ENCODE measurements at regions not wholly inside any gene's neighbourhood (a gene's known extent, or its start where the extent isn't known, plus 50 kb on each side); places are given as distances from the start of the nearest gene placed in this dataset.

DNA sequence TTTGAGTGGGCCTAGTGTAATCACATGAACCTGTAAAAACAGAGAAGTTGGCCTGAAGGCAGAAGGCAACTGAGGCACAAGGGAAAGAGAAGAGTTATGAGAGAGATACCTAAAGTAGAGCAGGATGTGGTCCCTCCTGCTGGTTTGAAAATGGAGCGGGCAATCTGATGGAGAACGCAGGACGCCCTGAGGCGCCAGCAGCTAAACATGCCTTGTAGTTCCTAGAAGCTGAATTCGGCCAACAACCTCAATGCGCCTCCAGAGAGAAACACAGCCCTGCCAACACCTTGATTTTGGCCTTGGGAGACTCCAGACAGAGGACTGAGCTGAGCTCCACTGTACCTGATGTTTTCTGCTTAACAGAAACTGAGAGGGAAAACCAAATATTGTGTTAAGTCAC, 469.9 kb downstream of the SOCS6 start:
- H3K9me3 ChIP-seq (ENCODE audit: control insufficient read depth, insufficient read depth, low read length): no peaks in the 10 kb centered on the region
- no peak overlapping the region for H3K4me3 ChIP-seq (ENCODE audit: low read depth, low read length)
- no peak overlapping the region for H3K9ac ChIP-seq (ENCODE audit: low read depth, low read length)
- no peaks in the 10 kb centered on the region for H3K36me3 ChIP-seq (ENCODE audit: control insufficient read depth, insufficient read depth, low read length)
- H3K27ac ChIP-seq (ENCODE audit: low read depth, low read length): no peak overlapping the region
- H3K4me1 ChIP-seq (ENCODE audit: control insufficient read depth, insufficient read depth, low read length): no peaks in the 10 kb centered on the region
- no peaks in the 10 kb centered on the region for H3K27me3 ChIP-seq (ENCODE audit: control insufficient read depth, insufficient read depth, low read length)

DNA sequence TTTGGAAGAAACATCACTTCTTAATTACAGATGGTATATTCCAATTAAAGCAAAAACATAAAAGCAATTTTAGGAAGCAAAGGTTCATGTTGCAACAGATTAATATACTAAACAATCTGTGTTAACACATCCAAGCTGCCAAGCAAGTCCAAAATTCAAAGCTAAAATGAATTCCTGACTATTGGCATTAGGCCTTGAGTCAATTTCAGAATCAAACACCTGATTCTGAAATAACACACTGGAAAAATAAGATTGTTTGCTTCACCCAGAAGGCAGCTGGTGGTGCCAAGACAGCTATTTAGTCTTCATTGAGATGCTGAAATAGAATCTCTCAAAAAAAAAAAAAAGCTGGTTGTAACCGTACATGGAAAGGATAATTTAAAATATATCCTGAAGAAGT, 465.6 kb downstream of the SOCS6 start:
- peaks cover 4% of the 10 kb centered on the region; the same call in 1 of the 2 replicates for H3K9me3 ChIP-seq (ENCODE audit: control insufficient read depth, insufficient read depth, low read length)
- no peak overlapping the region for H3K27ac ChIP-seq (ENCODE audit: low read depth, low read length)
- no peaks in the 10 kb centered on the region for H3K4me1 ChIP-seq (ENCODE audit: control insufficient read depth, insufficient read depth, low read length)
- no peaks in the 10 kb centered on the region for H3K27me3 ChIP-seq (ENCODE audit: control insufficient read depth, insufficient read depth, low read length)
- H3K36me3 ChIP-seq (ENCODE audit: control insufficient read depth, insufficient read depth, low read length): no peaks in the 10 kb centered on the region
- no peak overlapping the region for H3K4me3 ChIP-seq (ENCODE audit: low read depth, low read length)
- H3K9ac ChIP-seq (ENCODE audit: low read depth, low read length): no peak overlapping the region

DNA sequence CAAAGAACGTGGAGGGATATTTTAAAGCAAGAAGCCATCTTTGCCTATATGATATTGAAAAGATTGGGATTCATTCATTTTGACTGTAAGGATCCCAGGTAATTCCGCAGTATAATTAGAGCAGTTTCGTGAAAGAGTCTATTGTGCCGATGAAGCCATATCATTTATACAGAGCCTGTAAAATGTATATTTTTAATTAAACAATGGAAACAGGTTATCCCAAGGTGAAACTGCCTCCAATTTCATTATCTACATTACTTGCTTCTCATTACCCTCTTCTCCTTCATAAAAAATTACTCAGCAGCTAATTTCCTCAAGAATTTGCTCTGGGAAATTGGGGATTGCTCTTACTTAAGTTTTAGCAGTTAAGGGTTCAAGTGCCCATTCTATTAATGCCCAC, 444.1 kb downstream of the SOCS6 start:
- H3K9me3 ChIP-seq (ENCODE audit: control insufficient read depth, insufficient read depth, low read length): peaks cover 4% of the 10 kb centered on the region; the same call in 1 of the 2 replicates
- no peaks in the 10 kb centered on the region for H3K27me3 ChIP-seq (ENCODE audit: control insufficient read depth, insufficient read depth, low read length)
- H3K4me1 ChIP-seq (ENCODE audit: control insufficient read depth, insufficient read depth, low read length): no peaks in the 10 kb centered on the region
- no peak overlapping the region for H3K4me3 ChIP-seq (ENCODE audit: low read depth, low read length)
- no peak overlapping the region for H3K9ac ChIP-seq (ENCODE audit: low read depth, low read length)
- H3K27ac ChIP-seq (ENCODE audit: low read depth, low read length): no peak overlapping the region
- H3K36me3 ChIP-seq (ENCODE audit: control insufficient read depth, insufficient read depth, low read length): no peaks in the 10 kb centered on the region

DNA sequence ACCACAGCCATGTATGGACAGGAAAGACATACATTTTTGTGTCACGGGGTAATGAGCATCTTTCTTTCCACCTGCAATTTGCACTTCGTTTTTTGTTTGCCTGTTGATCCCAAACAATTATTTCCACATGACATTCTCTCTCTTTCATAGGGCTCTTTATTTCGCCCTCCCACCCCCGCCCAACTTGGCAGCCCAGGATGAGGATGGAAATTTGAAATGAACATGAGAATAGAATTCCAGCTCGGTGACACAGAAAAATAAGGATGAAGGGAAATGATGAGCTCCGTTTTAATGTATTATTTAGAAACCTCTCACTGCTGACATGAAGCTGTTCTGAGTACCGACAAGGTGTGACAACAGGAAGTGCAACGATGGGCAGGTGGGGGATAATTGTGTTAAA, 443.3 kb downstream of the SOCS6 start:
- Histone ChIP-seq H3K27ac (ENCODE audit: low read depth, low read length) (no peak overlapping the region), H3K4me1 (ENCODE audit: control insufficient read depth, insufficient read depth, low read length) (no peaks in the 10 kb centered on the region), H3K9me3 (ENCODE audit: control insufficient read depth, insufficient read depth, low read length) (peaks cover 4% of the 10 kb centered on the region; the same call in 1 of the 2 replicates), H3K9ac (ENCODE audit: low read depth, low read length) (no peak overlapping the region), H3K27me3 (ENCODE audit: control insufficient read depth, insufficient read depth, low read length) (no peaks in the 10 kb centered on the region), H3K36me3 (ENCODE audit: control insufficient read depth, insufficient read depth, low read length) (no peaks in the 10 kb centered on the region), H3K4me3 (ENCODE audit: low read depth, low read length) (no peak overlapping the region)

DNA sequence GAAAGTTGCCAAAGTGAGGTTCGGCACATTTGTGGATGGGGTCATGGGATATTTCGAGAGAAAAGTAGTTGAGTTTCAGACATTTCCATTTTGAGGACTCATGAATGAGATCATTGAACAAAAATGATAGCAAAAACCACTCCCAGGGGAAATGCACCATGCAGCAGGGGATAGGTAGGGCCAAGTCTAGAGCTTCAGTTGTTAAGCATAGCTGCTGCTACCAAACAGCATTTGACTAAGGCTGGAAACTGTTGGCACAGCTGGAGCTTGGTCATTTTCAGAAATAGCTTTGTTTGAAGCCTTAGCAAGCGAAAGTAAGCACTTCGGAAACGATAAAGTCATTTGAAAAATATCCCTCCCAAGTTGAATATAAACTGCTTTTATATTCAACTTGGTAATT, 431.8 kb downstream of the SOCS6 start:
- Histone ChIP-seq H3K4me3 (ENCODE audit: low read depth, low read length) (no peak overlapping the region), H3K36me3 (ENCODE audit: control insufficient read depth, insufficient read depth, low read length) (no peaks in the 10 kb centered on the region), H3K9me3 (ENCODE audit: control insufficient read depth, insufficient read depth, low read length) (no peaks in the 10 kb centered on the region), H3K9ac (ENCODE audit: low read depth, low read length) (no peak overlapping the region), H3K4me1 (ENCODE audit: control insufficient read depth, insufficient read depth, low read length) (no peaks in the 10 kb centered on the region), H3K27me3 (ENCODE audit: control insufficient read depth, insufficient read depth, low read length) (no peaks in the 10 kb centered on the region), H3K27ac (ENCODE audit: low read depth, low read length) (no peak overlapping the region)

DNA sequence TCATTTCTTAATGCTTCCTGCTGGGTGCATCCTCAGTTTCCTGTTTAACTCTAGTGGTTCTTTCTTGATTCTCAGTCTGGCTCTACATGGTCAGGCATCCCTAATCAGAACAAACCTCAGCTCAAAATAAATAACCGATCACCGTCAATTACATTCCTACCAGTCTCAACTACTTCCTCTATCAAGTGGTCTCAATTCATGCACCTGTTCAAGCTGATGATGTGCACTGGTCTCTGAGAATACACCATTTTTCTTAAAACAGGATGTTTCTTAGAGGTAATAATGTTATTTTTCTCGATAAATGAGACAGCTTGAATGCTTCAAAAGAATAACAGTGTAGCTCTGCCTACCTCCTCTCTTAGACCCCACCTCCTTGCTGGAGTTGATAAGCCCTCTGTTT, 420.9 kb downstream of the SOCS6 start:
- H3K9ac ChIP-seq (ENCODE audit: low read depth, low read length): no peak overlapping the region

DNA sequence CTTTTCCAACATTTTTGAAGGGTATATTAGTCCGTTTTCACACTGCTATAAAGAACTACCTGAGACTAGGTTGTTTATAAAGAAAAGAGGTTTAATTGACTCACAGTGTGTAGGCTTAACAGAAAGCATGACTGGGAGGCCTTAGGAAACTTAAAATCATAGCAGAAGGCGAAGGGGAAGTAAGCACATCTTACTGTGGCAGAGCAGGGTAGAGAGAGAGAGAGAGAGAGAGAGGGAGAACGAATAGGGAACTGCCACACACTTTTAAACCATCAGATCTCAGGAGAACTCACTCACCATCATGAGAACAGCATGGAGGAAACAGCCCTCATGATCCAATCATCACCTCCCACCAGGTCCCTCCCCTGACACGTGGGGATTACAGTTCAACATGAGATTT, 420.3 kb downstream of the SOCS6 start:
- Histone ChIP-seq H3K27me3 (ENCODE audit: control insufficient read depth, insufficient read depth, low read length) (no peaks in the 10 kb centered on the region), H3K27ac (ENCODE audit: low read depth, low read length) (no peak overlapping the region), H3K9ac (ENCODE audit: low read depth, low read length) (no peak overlapping the region), H3K4me1 (ENCODE audit: control insufficient read depth, insufficient read depth, low read length) (no peaks in the 10 kb centered on the region), H3K4me3 (ENCODE audit: low read depth, low read length) (no peak overlapping the region), H3K36me3 (ENCODE audit: control insufficient read depth, insufficient read depth, low read length) (no peaks in the 10 kb centered on the region), H3K9me3 (ENCODE audit: control insufficient read depth, insufficient read depth, low read length) (peaks cover 7% of the 10 kb centered on the region; the same call in 1 of the 2 replicates)

More for the DNA sequence above, 420.9 kb downstream of the SOCS6 start:
- H3K4me3 ChIP-seq (ENCODE audit: low read depth, low read length): no peak overlapping the region
- no peaks in the 10 kb centered on the region for H3K27me3 ChIP-seq (ENCODE audit: control insufficient read depth, insufficient read depth, low read length)
- H3K4me1 ChIP-seq (ENCODE audit: control insufficient read depth, insufficient read depth, low read length): no peaks in the 10 kb centered on the region
- no peak overlapping the region for H3K27ac ChIP-seq (ENCODE audit: low read depth, low read length)
- no peaks in the 10 kb centered on the region for H3K36me3 ChIP-seq (ENCODE audit: control insufficient read depth, insufficient read depth, low read length)
- H3K9me3 ChIP-seq (ENCODE audit: control insufficient read depth, insufficient read depth, low read length): peaks cover 10% of the 10 kb centered on the region; the same call in 1 of the 2 replicates

DNA sequence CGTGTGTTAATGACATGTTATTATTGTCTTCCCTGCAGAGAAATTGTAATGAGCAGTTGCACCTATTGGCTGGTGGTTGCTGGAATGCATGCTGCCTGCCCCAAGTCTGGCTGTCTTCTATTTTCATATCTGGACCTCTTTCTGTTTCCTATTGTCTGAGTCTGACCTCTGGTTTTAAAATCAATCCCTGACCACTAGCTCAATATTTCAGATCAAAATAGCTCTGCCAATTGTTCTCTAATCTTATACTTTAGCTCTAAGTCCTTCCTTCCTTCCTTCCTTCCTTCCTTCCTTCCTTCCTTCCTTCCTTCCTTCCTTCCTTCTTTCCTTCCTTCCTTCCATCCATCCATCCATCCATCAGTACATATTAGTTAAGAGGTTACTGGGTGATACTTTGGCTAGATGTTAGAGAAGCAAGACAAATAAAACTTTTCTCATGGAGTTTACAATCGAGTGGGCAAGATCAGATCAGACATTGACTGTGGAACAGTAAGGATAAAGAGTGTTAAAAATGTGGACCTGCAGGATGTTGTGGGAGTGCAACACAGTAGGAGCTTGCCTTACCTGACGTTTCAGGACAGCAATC, 417.1 kb downstream of the SOCS6 start:
- Histone ChIP-seq H3K27ac (ENCODE audit: low read depth, low read length) (no peak overlapping the region), H3K9ac (ENCODE audit: low read depth, low read length) (no peak overlapping the region), H3K4me1 (ENCODE audit: control insufficient read depth, insufficient read depth, low read length) (no peaks in the 10 kb centered on the region), H3K36me3 (ENCODE audit: control insufficient read depth, insufficient read depth, low read length) (no peaks in the 10 kb centered on the region), H3K27me3 (ENCODE audit: control insufficient read depth, insufficient read depth, low read length) (no peaks in the 10 kb centered on the region), H3K9me3 (ENCODE audit: control insufficient read depth, insufficient read depth, low read length) (no peaks in the 10 kb centered on the region), H3K4me3 (ENCODE audit: low read depth, low read length) (no peak overlapping the region)

DNA sequence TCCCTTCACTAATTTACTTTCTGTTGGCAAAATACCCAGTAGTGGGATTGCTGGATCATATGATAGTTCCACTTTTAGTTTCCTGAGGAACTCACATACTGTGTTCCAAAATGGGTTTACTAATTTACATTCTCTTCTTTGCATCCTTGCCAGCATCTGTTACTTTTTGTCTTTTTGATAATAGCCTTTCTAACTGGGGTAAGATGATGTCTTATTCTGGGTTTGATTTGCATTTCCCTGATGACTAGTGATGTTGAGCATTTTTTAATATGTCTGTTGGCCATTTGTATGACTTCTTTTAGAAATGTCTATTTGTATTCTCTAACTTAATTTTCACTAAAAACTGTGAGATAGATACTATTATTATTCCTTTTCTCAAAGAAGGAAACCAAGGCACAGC, 411.7 kb downstream of the SOCS6 start:
- no peak overlapping the region for H3K4me3 ChIP-seq (ENCODE audit: low read depth, low read length)
- no peaks in the 10 kb centered on the region for H3K36me3 ChIP-seq (ENCODE audit: control insufficient read depth, insufficient read depth, low read length)
- no peaks in the 10 kb centered on the region for H3K27me3 ChIP-seq (ENCODE audit: control insufficient read depth, insufficient read depth, low read length)
- H3K9me3 ChIP-seq (ENCODE audit: control insufficient read depth, insufficient read depth, low read length): peaks cover 3% of the 10 kb centered on the region; the same call in 1 of the 2 replicates
- H3K4me1 ChIP-seq (ENCODE audit: control insufficient read depth, insufficient read depth, low read length): no peaks in the 10 kb centered on the region
- no peak overlapping the region for H3K27ac ChIP-seq (ENCODE audit: low read depth, low read length)
- no peak overlapping the region for H3K9ac ChIP-seq (ENCODE audit: low read depth, low read length)

DNA sequence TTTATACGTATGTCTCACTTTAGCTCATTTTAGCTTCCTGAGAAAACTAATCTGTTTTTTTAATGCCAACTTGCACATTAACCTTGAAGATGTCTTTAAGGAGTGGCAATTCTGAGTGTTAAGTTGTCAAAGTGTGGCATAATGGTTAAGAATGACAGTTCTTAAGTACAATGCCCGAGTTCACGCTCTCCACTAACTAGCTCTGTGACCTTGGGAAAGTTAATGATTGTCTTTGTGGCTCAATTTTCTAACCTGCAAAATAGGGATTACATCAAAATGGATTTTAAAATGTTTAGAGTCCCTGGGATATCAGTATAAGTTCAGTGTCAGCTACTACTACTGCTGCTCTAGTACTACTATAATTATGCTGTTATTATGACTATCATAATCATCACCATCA, 409.7 kb downstream of the SOCS6 start:
- H3K27ac ChIP-seq (ENCODE audit: low read depth, low read length): no peak overlapping the region
- H3K4me1 ChIP-seq (ENCODE audit: control insufficient read depth, insufficient read depth, low read length): peaks cover 12% of the 10 kb centered on the region
- H3K27me3 ChIP-seq (ENCODE audit: control insufficient read depth, insufficient read depth, low read length): no peaks in the 10 kb centered on the region
- peaks cover 3% of the 10 kb centered on the region; the same call in 1 of the 2 replicates for H3K9me3 ChIP-seq (ENCODE audit: control insufficient read depth, insufficient read depth, low read length)
- no peak overlapping the region for H3K4me3 ChIP-seq (ENCODE audit: low read depth, low read length)
- H3K36me3 ChIP-seq (ENCODE audit: control insufficient read depth, insufficient read depth, low read length): no peaks in the 10 kb centered on the region
- no peak overlapping the region for H3K9ac ChIP-seq (ENCODE audit: low read depth, low read length)

DNA sequence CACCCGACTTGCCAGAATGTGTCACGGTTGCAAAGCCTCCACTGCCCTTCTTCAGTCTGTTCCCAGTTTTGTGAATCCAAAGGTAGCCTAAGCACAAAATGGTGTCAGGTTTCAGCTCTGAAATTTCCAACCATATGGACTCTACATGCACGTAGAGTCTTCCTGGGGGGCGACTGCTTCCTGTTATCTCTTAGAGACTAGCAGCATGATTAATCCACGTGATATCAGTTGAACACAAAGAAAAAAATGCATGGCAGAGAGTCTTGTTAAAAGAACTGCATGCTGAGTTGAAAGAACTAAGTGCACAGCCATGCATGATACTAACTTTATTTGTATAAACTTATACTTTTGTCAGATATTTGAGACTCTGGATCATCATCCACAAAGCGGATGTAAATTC, 404.4 kb downstream of the SOCS6 start:
- Histone ChIP-seq H3K9ac (ENCODE audit: low read depth, low read length) (no peak overlapping the region), H3K36me3 (ENCODE audit: control insufficient read depth, insufficient read depth, low read length) (no peaks in the 10 kb centered on the region), H3K9me3 (ENCODE audit: control insufficient read depth, insufficient read depth, low read length) (peaks cover 3% of the 10 kb centered on the region; the same call in 1 of the 2 replicates), H3K27me3 (ENCODE audit: control insufficient read depth, insufficient read depth, low read length) (no peaks in the 10 kb centered on the region), H3K4me3 (ENCODE audit: low read depth, low read length) (no peak overlapping the region), H3K27ac (ENCODE audit: low read depth, low read length) (no peak overlapping the region), H3K4me1 (ENCODE audit: control insufficient read depth, insufficient read depth, low read length) (peaks cover 17% of the 10 kb centered on the region)
